ENCODE measurements at regions not wholly inside any gene's neighbourhood (a gene's known extent, or its start where the extent isn't known, plus 50 kb on each side); places are given as distances from the start of the nearest gene placed in this dataset.

GRCh38 chr4:23648854-23649596 lies 240.8 kb downstream of the PPARGC1A start:
- Histone ChIP-seq H3K4me1 (no peaks in the 10 kb centered on the region), H3K36me3 (no peaks in the 10 kb centered on the region), H3K9me3 (no peaks in the 10 kb centered on the region), H3K27ac (replicated peaks in 1 of 4) (no peak overlapping the region), H3K27me3 (no peaks in the 10 kb centered on the region), H3K4me3 (no peak overlapping the region)
- 93% methylated on average over 7 of the region's 7 CpGs for WGBS
- TF ChIP-seq CTCF (IDR thresholded peaks at IDR 0.05) = no peak
- no peak for TF ChIP-seq EP300 (IDR thresholded peaks at IDR 0.05)
- no peak for TF ChIP-seq POLR2AphosphoS5 (IDR thresholded peaks at IDR 0.05)
- TF ChIP-seq POLR2A (IDR thresholded peaks at IDR 0.05; ENCODE audit: low read depth) = no peak
- intact Hi-C loops (cut with DNase I) = no loop called here
- DNase-seq (ENCODE audit: extremely low spot score) = no peak

GRCh38 chr4:23635468-23635867 lies 254.4 kb downstream of the PPARGC1A start:
- Histone ChIP-seq H3K27me3 (no peaks in the 10 kb centered on the region), H3K27ac (replicated peaks in 1 of 4) (no peak overlapping the region), H3K9me3 (no peaks in the 10 kb centered on the region), H3K4me3 (no peak overlapping the region), H3K4me1 (no peaks in the 10 kb centered on the region), H3K36me3 (no peaks in the 10 kb centered on the region)
- no peak for DNase-seq (ENCODE audit: extremely low spot score)
- WGBS = 88% methylated on average over 1 of the region's 1 CpG
- no peak for TF ChIP-seq CTCF (IDR thresholded peaks at IDR 0.05)
- no peak for TF ChIP-seq POLR2A (IDR thresholded peaks at IDR 0.05; ENCODE audit: low read depth)
- no peak for TF ChIP-seq POLR2AphosphoS5 (IDR thresholded peaks at IDR 0.05)
- TF ChIP-seq EP300 (IDR thresholded peaks at IDR 0.05) = no peak
- intact Hi-C loops (cut with DNase I) = no loop called here

GRCh38 chr4:23631255-23631950 lies 258.4 kb downstream of the PPARGC1A start:
- H3K27me3 ChIP-seq = no peaks in the 10 kb centered on the region
- 71% methylated on average over 4 of the region's 4 CpGs for WGBS
- no peak overlapping the region for H3K4me3 ChIP-seq
- H3K36me3 ChIP-seq = no peaks in the 10 kb centered on the region
- no peak overlapping the region for H3K27ac ChIP-seq (replicated peaks in 1 of 4)
- no peak for TF ChIP-seq CTCF (IDR thresholded peaks at IDR 0.05)
- TF ChIP-seq EP300 (IDR thresholded peaks at IDR 0.05) = no peak
- TF ChIP-seq POLR2AphosphoS5 (IDR thresholded peaks at IDR 0.05) = no peak
- TF ChIP-seq POLR2A (IDR thresholded peaks at IDR 0.05; ENCODE audit: low read depth) = no peak
- no peaks in the 10 kb centered on the region for H3K9me3 ChIP-seq
- DNase-seq (ENCODE audit: extremely low spot score) = no peak
- H3K4me1 ChIP-seq = no peaks in the 10 kb centered on the region
- intact Hi-C loops (cut with DNase I) = no loop called here

- no peak for TF ChIP-seq POLR2AphosphoS5 (IDR thresholded peaks at IDR 0.05)
- TF ChIP-seq EP300 (IDR thresholded peaks at IDR 0.05) = no peak
- no peak for TF ChIP-seq CTCF (IDR thresholded peaks at IDR 0.05)
- TF ChIP-seq POLR2A (IDR thresholded peaks at IDR 0.05; ENCODE audit: low read depth) = no peak
- Histone ChIP-seq H3K4me1 (no peaks in the 10 kb centered on the region), H3K27me3 (no peaks in the 10 kb centered on the region), H3K27ac (replicated peaks in 1 of 4) (no peak overlapping the region), H3K4me3 (no peak overlapping the region), H3K36me3 (no peaks in the 10 kb centered on the region), H3K9me3 (peaks cover 0 to 7% (median 2%) of the 10 kb centered on the region in 4 donors)
- DNase-seq (ENCODE audit: extremely low spot score) = no peak
- intact Hi-C loops (cut with DNase I) = no loop called here
Observed at GRCh38 chr4:23630110-23630509, 259.7 kb downstream of the PPARGC1A start.

All from esophagus muscularis mucosa (tissue), 4 donors.